DOHH2 (cell line): ENCODE measurements at regions not wholly inside any gene's neighbourhood (a gene's known extent, or its start where the extent isn't known, plus 50 kb on each side); places are given as distances from the start of the nearest gene placed in this dataset.

ENCODE experiments used
- H3F3A ChIP-seq: fragments of 200-600 bp; sonication (generic), shearing (Covaris generic); 2 replicates; pipeline ENCODE4 v1.6.0; 2016; ENCODE audit warnings: antibody characterized with exemption, mild to moderate bottlenecking; ENCODE audit not compliant: control insufficient read depth, insufficient read depth
- H3K27ac ChIP-seq: fragments of 200-600 bp; sonication (generic); 2 replicates; pipeline ENCODE4 v1.5.1; 2014; ENCODE audit warnings: low read depth, mild to moderate bottlenecking, low read length, moderate library complexity
- H3K27me3 ChIP-seq: fragments of 200-600 bp; sonication (generic); 2 replicates; pipeline ENCODE4 v1.6.1; 2014; ENCODE audit warnings: mild to moderate bottlenecking, low read length, mixed read lengths; ENCODE audit not compliant: control insufficient read depth
- H3K36me3 ChIP-seq: fragments of 200-600 bp; sonication (generic); 2 replicates; pipeline ENCODE4 v1.6.1; 2014; ENCODE audit warnings: mild to moderate bottlenecking, low read length, moderate library complexity, mixed read lengths; ENCODE audit not compliant: control insufficient read depth
- H3K4me1 ChIP-seq: fragments of 200-600 bp; sonication (generic); 2 replicates; pipeline ENCODE4 v1.6.1; 2014; ENCODE audit warnings: mild to moderate bottlenecking, low read length, mixed read lengths; ENCODE audit not compliant: control insufficient read depth
- H3K4me2 ChIP-seq: fragments of 200-600 bp; sonication (generic); 2 replicates; pipeline ENCODE4 v1.6.0; 2014; ENCODE audit warnings: mild to moderate bottlenecking, low read length, moderate library complexity
- H3K4me3 ChIP-seq: fragments of 200-600 bp; sonication (generic); 2 replicates; pipeline ENCODE4 v1.5.1; 2014; ENCODE audit warnings: mild to moderate bottlenecking, low read length, mixed read lengths
- H3K79me2 ChIP-seq: fragments of 200-600 bp; sonication (generic); 2 replicates; pipeline ENCODE4 v1.6.1; 2014; ENCODE audit warnings: mild to moderate bottlenecking, low read length, mixed read lengths; ENCODE audit not compliant: control insufficient read depth
- H3K9me2 ChIP-seq: fragments of 200-600 bp; sonication (generic); replicated peaks from 2 replicates; pipeline ENCODE4 v1.6.1; 2014; ENCODE audit warnings: mild to moderate bottlenecking, low read length, mixed read lengths; ENCODE audit not compliant: control insufficient read depth
- H3K9me3 ChIP-seq: fragments of 200-600 bp; sonication (generic); 2 replicates; pipeline ENCODE4 v1.6.1; 2014; ENCODE audit warnings: antibody characterized with exemption, low read length, mixed read lengths; ENCODE audit not compliant: control insufficient read depth, insufficient read depth
- H4K20me1 ChIP-seq: fragments of 200-600 bp; sonication (generic); 2 replicates; pipeline ENCODE4 v1.6.0; 2014; ENCODE audit warnings: low read depth, mild to moderate bottlenecking, antibody characterized with exemption, low read length, moderate library complexity; ENCODE audit not compliant: control insufficient read depth, insufficient read depth
- CTCF ChIP-seq: fragments of 200-600 bp; sonication (generic); IDR thresholded peaks from one replicate; pipeline ENCODE4 v1.5.1; 2014; ENCODE audit warnings: antibody characterized with exemption, mild to moderate bottlenecking, low read depth, low read length; ENCODE audit not compliant: poor library complexity, severe bottlenecking
- EZH2phosphoT487 ChIP-seq: fragments of 200-600 bp; sonication (generic); IDR thresholded peaks from 2 replicates; pipeline ENCODE4 v1.6.1; 2017; ENCODE audit warnings: borderline replicate concordance, mild to moderate bottlenecking, antibody characterized with exemption, low read length, moderate library complexity, mixed read lengths

- no peaks in the 10 kb centered on the region for H4K20me1 ChIP-seq
- no peak overlapping the region for H3K4me2 ChIP-seq
- no peaks in the 10 kb centered on the region for H3K9me3 ChIP-seq
- no peak overlapping the region for H3K27ac ChIP-seq
- H3K36me3 ChIP-seq, result no peaks in the 10 kb centered on the region
- no peaks in the 10 kb centered on the region for H3K27me3 ChIP-seq
- no peak for TF ChIP-seq EZH2phosphoT487
- TF ChIP-seq CTCF, result no peak
- H3F3A ChIP-seq, result no peaks in the 10 kb centered on the region
- no peak overlapping the region for H3K4me3 ChIP-seq
- H3K79me2 ChIP-seq, result no peaks in the 10 kb centered on the region
- peaks cover 2% of the 10 kb centered on the region for H3K4me1 ChIP-seq
- no peaks in the 10 kb centered on the region for H3K9me2 ChIP-seq
Observed at GRCh38 chr13:107118506-107118905, 550.6 kb upstream of the ARGLU1 start.

- Histone ChIP-seq H3K9me3 (no peaks in the 10 kb centered on the region), H3K4me1 (no peaks in the 10 kb centered on the region), H3K4me3 (no peak overlapping the region), H3K79me2 (no peaks in the 10 kb centered on the region), H4K20me1 (no peaks in the 10 kb centered on the region), H3K9me2 (no peaks in the 10 kb centered on the region), H3F3A (no peaks in the 10 kb centered on the region), H3K27ac (no peak overlapping the region), H3K4me2 (no peak overlapping the region), H3K27me3 (no peaks in the 10 kb centered on the region), H3K36me3 (no peaks in the 10 kb centered on the region)
- TF ChIP-seq CTCF, result no peak
- no peak for TF ChIP-seq EZH2phosphoT487
Observed at GRCh38 chr13:107117327-107118012, 549.5 kb upstream of the ARGLU1 start.

- Histone ChIP-seq H3F3A (no peaks in the 10 kb centered on the region), H3K79me2 (no peaks in the 10 kb centered on the region), H3K9me2 (no peaks in the 10 kb centered on the region), H3K27ac (no peak overlapping the region), H3K36me3 (no peaks in the 10 kb centered on the region), H3K27me3 (no peaks in the 10 kb centered on the region), H4K20me1 (no peaks in the 10 kb centered on the region), H3K4me3 (no peak overlapping the region), H3K9me3 (no peaks in the 10 kb centered on the region; the same call in 1 of the 2 replicates), H3K4me2 (no peak overlapping the region), H3K4me1 (no peaks in the 10 kb centered on the region)
- TF ChIP-seq CTCF (no peak), EZH2phosphoT487 (no peak)
Observed at GRCh38 chr13:107113387-107113786, 545.5 kb upstream of the ARGLU1 start.
